IPS-NIHi7 (cell line): ENCODE measurements at regions not wholly inside any gene's neighbourhood (a gene's known extent, or its start where the extent isn't known, plus 50 kb on each side); places are given as distances from the start of the nearest gene placed in this dataset.

Source experiments
- DNase-seq: peaks from one replicate; pipeline ENCODE4 v3.0.0; 2012; ENCODE audit warnings: mixed read lengths; ENCODE audit errors: extremely low spot score

DNA sequence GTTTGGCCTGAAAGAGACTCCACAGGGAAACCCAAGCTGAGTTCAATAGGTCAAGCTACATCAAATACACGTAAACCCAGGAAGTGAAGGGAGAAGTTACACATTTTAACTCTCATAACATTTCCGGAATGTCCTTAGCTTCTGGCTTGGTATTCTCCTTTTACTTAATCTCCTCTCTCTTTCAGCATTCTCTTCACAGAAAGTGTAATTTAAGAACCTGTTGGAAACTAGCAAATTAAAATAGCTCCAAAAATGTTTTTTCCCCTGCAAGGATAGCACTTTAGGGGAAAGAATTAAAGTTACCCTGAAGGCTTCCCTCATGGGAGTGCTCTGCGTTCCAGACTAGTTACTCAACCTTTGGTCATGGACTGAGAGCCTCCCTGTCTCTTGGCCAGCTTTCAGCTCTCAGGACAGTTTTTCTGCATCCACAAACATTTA, 292.7 kb upstream of the TARS1 start:
- DNase-seq, result no peak

DNA sequence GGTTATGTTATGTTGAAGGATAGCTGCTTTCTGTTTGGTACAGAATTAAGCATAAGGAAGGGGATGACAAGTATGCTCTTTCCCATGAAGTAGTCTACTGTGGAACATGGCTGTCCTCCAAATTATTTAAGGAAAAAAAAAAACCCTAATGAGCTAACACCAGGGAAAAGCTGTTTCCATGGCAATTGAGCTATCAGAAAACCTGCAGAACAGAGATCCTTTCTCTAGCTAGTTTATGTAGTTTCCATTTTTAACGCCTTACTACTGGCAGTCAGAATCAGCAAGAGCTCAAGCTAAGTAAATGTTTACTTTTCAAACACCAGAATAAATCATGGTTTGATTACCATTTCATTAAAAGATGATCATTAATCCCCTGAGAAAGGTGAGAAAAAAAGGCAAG, 287.4 kb upstream of the TARS1 start:
- DNase-seq, result no peak

- DNase-seq, result no peak
Observed at GRCh38 chr5:33153831-33154230, 286.9 kb upstream of the TARS1 start.

- DNase-seq, result no peak
Observed at GRCh38 chr5:33160871-33161270, 279.9 kb upstream of the TARS1 start.

GRCh38 chr5:33161421-33161820, 279.3 kb upstream of the TARS1 start:
- DNase-seq, result no peak

DNA sequence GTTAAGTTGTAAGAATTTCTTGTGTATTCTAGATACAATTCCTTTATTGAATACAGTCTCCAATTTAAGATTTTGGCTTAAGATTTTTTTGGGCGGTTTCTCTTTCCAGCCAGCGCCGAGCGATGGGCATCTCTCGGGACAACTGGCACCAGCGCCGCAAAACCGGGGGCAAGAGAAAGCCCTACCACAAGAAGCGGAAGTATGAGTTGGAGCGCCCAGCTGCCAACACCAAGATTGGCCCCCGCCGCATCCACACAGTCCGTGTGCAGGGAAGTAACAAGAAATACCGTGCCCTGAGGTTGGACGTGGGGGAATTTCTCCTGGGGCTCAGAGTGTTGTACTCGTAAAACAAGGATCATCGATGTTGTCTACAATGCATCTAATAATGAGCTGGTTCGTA, 278.7 kb upstream of the TARS1 start:
- DNase-seq, result no peak

- no peak for DNase-seq
Observed at GRCh38 chr5:33166522-33166921, 274.2 kb upstream of the TARS1 start.

DNA sequence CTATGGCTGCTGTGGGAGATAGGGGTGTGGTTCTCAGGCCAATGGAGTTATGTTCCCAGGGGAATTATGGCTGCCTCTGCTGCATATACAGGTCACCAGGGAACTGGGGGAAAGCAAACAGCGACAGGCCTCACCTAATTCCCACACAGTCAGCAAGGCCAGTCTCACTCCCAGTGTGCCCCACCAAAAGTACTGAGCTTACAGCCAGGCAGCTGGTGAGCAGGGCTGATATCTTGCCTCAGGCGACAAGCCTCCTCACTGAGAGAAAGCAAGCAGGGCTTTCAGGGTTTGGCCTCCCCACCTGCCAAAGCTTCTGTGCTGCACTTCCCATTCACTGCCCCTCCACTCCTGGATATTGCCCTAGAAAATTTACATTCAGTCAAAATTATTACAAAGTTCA, 273.8 kb upstream of the TARS1 start:
- no peak for DNase-seq

DNA sequence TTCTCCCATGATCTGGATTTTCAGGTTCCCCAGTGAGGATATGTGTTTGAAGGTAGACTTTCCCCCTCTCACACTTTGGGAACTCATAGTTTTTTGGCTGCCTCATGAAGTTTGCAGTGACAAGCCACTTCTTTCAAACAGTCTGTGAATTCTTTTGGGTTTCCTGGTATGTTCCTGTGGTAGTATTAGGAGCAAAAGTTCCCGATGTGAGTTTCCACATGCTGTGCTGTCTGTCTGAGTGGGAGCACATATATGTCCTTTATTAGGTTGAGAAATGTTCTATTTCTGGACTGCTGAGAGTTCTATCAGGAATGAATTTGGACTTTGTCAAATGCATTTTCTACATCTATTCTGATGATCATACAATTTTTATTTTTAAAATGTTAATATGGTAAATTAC, 273.2 kb upstream of the TARS1 start:
- no peak for DNase-seq

- DNase-seq, result no peak
Observed at GRCh38 chr5:33170411-33170810, 270.4 kb upstream of the TARS1 start.

DNA sequence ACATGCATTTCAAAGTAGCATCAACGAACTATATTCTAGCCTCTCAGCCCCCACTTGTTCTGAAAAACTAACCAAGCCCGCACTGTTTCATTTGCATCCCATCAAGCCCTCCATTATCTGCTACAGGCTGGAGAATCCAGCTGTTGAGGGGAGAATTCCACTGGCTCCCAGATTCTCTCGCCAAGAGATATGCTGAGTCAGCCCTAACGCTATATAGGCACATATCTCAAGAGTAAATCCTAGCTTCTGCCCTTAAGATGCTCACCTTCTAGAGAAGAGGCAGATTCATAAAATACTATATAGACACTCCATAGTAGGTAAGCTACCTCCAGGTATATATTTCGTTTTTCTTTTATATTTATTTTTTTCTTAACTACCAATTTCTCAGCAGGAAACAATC, 266.4 kb upstream of the TARS1 start:
- no peak for DNase-seq

DNA sequence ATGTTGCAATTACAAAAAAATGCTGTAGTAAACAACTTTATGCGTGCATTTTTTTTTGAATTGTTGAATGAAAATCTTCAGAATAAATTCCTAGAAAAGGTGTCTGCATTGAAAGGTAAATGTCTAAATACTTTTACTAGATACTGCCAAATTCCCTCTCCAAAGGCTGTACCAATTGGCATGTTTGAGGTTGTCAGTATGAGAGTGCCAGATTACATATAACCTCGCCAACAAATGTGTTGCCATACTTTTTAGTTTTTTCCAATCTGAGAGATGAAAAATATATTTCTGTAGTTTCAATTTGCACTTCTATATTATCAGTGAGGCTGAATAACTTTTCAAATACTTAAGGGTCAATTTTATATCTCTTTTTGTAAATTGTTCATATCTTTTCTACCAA, 261.5 kb upstream of the TARS1 start:
- DNase-seq, result no peak

GRCh38 chr5:33180900-33181299, 259.9 kb upstream of the TARS1 start:
- peak; percentile 12 for DNase-seq

GRCh38 chr5:33182986-33183385, 257.8 kb upstream of the TARS1 start:
- DNase-seq, result no peak

- DNase-seq, result no peak
Observed at GRCh38 chr5:33184367-33184766, 256.4 kb upstream of the TARS1 start.

DNA sequence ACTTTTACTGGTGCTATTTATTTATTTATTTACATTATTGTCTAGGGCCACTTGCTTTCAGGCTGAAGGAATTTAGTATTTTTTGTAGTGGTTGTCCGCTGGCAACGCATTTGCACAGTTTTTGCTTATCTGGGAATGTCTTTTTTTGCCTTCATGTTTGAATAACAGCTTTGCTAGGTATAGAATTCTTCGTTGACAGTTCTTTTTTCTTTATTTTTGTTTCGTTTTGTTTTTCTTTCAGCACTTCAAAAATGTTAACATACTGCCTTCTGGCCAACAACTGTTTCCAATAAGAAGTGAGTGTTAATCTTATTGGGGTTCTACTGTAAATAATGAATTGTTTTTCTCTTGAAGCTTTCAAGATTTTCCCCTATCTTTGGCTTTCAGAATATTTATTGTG, 252.7 kb upstream of the TARS1 start:
- DNase-seq, result no peak

GRCh38 chr5:33194914-33195313, 245.9 kb upstream of the TARS1 start:
- no peak for DNase-seq

DNA sequence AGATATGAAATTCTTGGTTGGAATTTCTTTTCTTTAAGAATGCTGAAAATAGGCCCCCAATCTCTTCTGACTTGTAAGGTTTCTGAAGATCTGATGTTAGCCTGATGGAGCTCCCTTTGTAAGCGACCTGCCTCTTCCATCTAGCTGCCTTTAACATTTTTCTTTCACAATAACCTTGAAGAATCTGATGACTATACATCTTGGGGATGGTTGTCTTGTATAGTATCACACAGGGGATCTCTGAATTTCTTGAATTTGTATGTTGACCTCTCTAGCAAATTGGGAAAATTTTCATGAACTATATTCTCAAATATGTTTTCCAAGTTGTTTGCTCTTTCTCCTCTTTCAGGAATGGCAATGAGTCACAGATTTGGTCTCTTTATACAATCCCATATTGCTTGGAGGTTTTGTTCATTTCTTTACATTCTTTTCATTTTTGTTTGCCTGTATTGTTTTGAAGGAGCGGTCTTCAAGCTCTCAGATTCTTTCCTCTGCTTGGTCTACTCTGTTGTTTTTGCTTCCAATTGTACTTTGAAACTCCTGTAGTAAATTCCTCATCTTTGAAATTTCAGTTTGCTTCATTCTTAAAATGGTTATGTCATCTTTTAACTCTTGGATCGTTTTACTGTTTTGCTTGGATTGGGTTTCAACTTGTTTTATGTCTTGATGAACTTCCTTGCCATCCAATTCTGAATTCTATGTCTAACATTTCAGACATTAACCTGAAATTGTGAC, 245.2 kb upstream of the TARS1 start:
- DNase-seq, result no peak

DNA sequence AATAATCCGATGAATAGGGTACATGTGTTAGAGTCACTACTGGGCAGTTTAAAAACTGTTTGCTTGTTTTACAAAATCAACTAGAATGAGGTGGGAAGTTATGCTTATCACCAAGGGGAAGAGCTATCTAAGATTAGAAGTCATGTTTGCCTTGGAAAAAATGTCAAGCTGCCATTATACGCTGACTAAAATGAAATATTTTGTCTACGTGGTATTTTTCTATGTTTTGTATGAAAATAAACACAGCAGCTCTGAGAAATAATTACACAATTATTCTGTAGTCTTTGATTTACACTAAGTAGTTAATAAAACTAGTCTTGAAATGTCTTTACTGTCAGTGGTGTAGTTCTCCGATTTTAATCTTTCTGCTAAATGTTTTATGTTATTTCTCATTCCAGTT, 241.9 kb upstream of the TARS1 start:
- no peak for DNase-seq

DNA sequence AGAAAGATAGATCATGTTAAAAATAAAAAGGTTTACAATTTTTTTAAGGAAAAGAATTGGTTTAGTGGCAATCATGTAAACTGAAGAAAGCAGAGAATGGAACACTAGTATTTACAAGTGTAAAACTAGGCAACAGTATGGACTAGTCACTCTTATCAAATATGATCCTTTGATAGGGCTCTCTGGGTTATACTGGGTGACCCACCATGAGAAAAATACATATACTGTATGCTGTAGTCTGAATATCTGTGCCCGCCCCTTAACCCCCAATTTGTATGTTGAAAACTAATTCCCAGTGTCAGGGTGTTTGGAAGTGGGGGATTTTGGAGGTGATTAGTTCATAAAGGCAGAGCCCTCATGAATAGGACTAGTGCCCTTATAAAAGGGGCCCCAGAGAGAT, 236.8 kb upstream of the TARS1 start:
- no peak for DNase-seq

- no peak for DNase-seq
Observed at GRCh38 chr5:33205079-33205478, 235.7 kb upstream of the TARS1 start.

GRCh38 chr5:33205727-33206410, 234.9 kb upstream of the TARS1 start:
- no peak for DNase-seq

DNA sequence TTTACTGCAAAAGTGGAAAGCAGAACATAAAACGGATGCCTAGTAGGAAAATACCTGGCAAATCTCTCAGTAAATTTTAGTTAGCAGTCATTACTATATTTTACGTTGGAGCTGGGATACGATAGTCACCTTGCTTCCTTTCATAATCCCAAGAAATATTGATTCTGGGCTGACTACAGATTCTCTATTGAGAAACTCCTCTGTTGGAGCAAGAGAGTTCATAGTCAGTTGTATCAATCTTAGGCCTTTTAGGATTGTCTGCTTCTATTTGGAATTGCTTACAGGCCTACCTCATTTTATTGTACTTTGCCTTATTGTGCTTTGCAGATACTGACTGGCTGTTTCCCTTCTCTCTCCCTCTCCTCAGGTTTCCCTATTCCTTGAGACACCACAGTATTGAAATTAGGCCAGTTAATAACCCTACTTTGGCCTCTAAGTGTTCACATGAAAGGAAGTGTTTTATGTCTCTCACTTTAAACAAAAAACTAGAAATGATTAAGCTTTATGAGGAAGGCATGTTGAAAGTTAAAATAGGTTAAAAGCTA, 233.7 kb upstream of the TARS1 start:
- DNase-seq, result no peak
